Body of pancreas (tissue), 4 donors: ENCODE measurements at regions not wholly inside any gene's neighbourhood (a gene's known extent, or its start where the extent isn't known, plus 50 kb on each side); places are given as distances from the start of the nearest gene placed in this dataset.

Experiments used
- ATAC-seq: fragments of 150-250 bp; one replicate; pipeline ENCODE4 v1.9.1; 2016
- DNase-seq, 4 donors: peaks; one replicate each; pipeline ENCODE4 v3.0.0-alpha.2; 2019
- H3K27ac ChIP-seq, 4 donors: fragments of 200-600 bp; sonication (generic); 1 replicate in 3 of 4; 2 replicates in 1 of 4; pipeline versions ENCODE4 v1.5.1 to v1.6.1; 2016 to 2019; ENCODE audit warnings: mild to moderate bottlenecking in 1 of 4, mixed read lengths in 1 of 4, moderate library complexity in 1 of 4
- H3K27me3 ChIP-seq, 2 donors: fragments of 200-600 bp; sonication (generic); one replicate each; pipeline ENCODE4 v1.6.0; 2016; ENCODE audit warnings: mild to moderate bottlenecking in 1 of 2
- H3K36me3 ChIP-seq, 2 donors: fragments of 200-600 bp; sonication (generic); replicated peaks in 1 of 2; 2 replicates each; pipeline ENCODE4 v1.5.1; 2016; ENCODE audit warnings: low read depth in 2 of 2; ENCODE audit not compliant: insufficient read depth in 1 of 2
- H3K4me1 ChIP-seq: fragments of 200-600 bp; sonication (generic); one replicate; pipeline ENCODE4 v1.6.0; 2016
- H3K4me3 ChIP-seq, 2 donors: fragments of 200-600 bp; sonication (generic); 1 replicate in 1 of 2; 2 replicates in 1 of 2; pipeline ENCODE4 v1.5.1; 2016 to 2019
- H3K9me3 ChIP-seq, 3 donors: fragments of 200-600 bp; sonication (generic); 1 replicate in 2 of 3; 2 replicates in 1 of 3; pipeline ENCODE4 v1.5.1; 2016
- POLR2A ChIP-seq, 3 donors: fragments of 450-650 bp; IDR thresholded peaks; one replicate each; pipeline ENCODE4 v1.6.1; 2016; ENCODE audit warnings: antibody characterized with exemption in 3 of 3, mild to moderate bottlenecking in 2 of 3
- WGBS, 2 donors: methylation state at CpG; one replicate each; pipeline ENCODE4 v1.1.5; 2017; 5-methylcytosine and 5-hydroxymethylcytosine counted together
- intact Hi-C: fragments of 100-400 bp; cut with DNase I; formaldehyde crosslinking; loops from one replicate; pipeline ENCODE4 v1.15.1; 2023
- TF ChIP-seq, protein P1 (sequence below), 7 experiments: fragments of 450-650 bp in 4 of 7; fragments of 200-600 bp in 3 of 7; sonication (generic) in 3 of 7; IDR thresholded peaks; one replicate each; pipeline ENCODE4 v1.5.1; 2016 to 2019; ENCODE audit warnings: antibody characterized with exemption in 7 of 7

DNA sequence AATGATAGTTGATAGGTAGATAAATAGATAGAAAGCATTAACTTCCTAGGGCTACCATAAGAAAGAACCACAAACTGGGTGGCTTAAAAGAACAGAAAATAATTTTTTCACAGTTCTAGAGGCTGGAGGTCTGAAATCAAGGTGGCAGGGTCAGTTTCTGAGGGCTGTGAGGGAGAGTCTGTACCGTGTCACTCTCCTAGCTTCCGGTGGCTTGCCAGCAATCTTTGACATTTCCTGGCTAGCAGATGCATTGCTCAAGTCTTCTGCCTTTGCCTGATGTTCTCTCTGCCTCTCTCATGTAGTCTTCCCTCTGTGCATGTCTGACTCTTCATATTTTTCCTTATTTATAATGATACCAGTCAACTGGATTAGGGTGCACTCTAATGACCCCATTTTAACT lies 1132.7 kb downstream of the CDH9 start:
- H3K27ac ChIP-seq = no peak overlapping the region
- H3K27me3 ChIP-seq = no peaks in the 10 kb centered on the region
- ATAC-seq (no peak), DNase-seq (no peak)
- intact Hi-C loops = no loop called here
- H3K9me3 ChIP-seq = no peaks in the 10 kb centered on the region
- WGBS, 2 donors = 30 to 34% methylated on average over 2 of the region's 2 CpGs
- H3K36me3 ChIP-seq = no peaks in the 10 kb centered on the region
- no peaks in the 10 kb centered on the region for H3K4me1 ChIP-seq
- no peak overlapping the region for H3K4me3 ChIP-seq
- TF ChIP-seq POLR2A (IDR thresholded peaks at IDR 0.05) = no peak
- TF ChIP-seq, protein P1, sequence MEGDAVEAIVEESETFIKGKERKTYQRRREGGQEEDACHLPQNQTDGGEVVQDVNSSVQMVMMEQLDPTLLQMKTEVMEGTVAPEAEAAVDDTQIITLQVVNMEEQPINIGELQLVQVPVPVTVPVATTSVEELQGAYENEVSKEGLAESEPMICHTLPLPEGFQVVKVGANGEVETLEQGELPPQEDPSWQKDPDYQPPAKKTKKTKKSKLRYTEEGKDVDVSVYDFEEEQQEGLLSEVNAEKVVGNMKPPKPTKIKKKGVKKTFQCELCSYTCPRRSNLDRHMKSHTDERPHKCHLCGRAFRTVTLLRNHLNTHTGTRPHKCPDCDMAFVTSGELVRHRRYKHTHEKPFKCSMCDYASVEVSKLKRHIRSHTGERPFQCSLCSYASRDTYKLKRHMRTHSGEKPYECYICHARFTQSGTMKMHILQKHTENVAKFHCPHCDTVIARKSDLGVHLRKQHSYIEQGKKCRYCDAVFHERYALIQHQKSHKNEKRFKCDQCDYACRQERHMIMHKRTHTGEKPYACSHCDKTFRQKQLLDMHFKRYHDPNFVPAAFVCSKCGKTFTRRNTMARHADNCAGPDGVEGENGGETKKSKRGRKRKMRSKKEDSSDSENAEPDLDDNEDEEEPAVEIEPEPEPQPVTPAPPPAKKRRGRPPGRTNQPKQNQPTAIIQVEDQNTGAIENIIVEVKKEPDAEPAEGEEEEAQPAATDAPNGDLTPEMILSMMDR (IDR thresholded peaks at IDR 0.05) = no peak

DNA sequence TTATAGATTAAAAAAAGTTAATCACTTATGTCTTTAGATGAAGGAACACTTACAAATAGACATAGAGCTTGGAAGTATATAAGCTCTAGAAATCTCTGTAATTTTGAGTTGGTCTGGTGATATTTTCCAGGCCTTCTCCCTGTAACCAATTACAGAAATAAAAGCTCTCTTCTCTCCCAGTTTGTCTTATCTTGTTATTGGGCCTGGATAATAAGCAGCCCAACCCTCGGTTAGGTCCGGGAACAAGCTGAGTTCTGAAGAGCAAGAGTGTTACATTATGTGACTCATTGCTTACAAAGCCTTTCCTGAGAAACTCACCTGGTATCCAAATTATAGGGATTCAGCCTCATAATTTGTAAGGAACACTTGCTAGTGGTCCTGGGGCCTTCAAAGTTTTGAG lies 1146.2 kb downstream of the CDH9 start:
- H3K27ac ChIP-seq = no peak overlapping the region
- H3K4me1 ChIP-seq = no peaks in the 10 kb centered on the region
- H3K4me3 ChIP-seq = no peak overlapping the region
- WGBS, 2 donors = 10 to 16% methylated on average over 2 of the region's 2 CpGs
- no peak for ATAC-seq
- no peaks in the 10 kb centered on the region for H3K27me3 ChIP-seq
- intact Hi-C loops = no loop called here
- no peak for DNase-seq
- H3K36me3 ChIP-seq = no peaks in the 10 kb centered on the region
- TF ChIP-seq, protein P1 (IDR thresholded peaks at IDR 0.05) = no peak
- TF ChIP-seq POLR2A (IDR thresholded peaks at IDR 0.05) = no peak
- no peaks in the 10 kb centered on the region for H3K9me3 ChIP-seq

DNA sequence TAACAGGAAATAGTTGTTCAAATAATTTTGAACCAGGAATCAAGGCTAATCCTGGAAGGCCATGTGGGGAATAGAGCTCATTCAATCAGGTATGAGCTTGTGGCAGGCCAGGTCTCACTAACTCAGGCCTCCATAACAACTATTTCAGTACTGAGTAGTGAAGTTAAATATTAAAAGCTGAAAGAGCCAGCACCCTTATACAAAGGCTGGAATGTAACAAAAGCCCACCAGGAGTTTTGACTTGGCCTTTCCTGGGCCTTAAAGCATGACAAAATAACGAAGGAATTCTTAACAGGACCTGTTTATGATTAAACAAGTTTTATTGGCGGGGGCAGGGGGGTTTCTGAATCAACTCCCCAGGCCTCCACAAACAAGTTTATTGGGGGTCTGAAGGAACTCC lies 1146.7 kb downstream of the CDH9 start:
- TF ChIP-seq, protein P1 (IDR thresholded peaks at IDR 0.05) = no peak
- no peak for TF ChIP-seq POLR2A (IDR thresholded peaks at IDR 0.05)
- H3K4me1 ChIP-seq = no peaks in the 10 kb centered on the region
- intact Hi-C loops = no loop called here
- 8 to 31% methylated on average over 2 of the region's 2 CpGs for WGBS, 2 donors
- H3K9me3 ChIP-seq = no peaks in the 10 kb centered on the region
- no peak overlapping the region for H3K4me3 ChIP-seq
- no peaks in the 10 kb centered on the region for H3K27me3 ChIP-seq
- H3K27ac ChIP-seq = no peak overlapping the region
- H3K36me3 ChIP-seq = no peaks in the 10 kb centered on the region
- DNase-seq = no peak
- no peak for ATAC-seq

DNA sequence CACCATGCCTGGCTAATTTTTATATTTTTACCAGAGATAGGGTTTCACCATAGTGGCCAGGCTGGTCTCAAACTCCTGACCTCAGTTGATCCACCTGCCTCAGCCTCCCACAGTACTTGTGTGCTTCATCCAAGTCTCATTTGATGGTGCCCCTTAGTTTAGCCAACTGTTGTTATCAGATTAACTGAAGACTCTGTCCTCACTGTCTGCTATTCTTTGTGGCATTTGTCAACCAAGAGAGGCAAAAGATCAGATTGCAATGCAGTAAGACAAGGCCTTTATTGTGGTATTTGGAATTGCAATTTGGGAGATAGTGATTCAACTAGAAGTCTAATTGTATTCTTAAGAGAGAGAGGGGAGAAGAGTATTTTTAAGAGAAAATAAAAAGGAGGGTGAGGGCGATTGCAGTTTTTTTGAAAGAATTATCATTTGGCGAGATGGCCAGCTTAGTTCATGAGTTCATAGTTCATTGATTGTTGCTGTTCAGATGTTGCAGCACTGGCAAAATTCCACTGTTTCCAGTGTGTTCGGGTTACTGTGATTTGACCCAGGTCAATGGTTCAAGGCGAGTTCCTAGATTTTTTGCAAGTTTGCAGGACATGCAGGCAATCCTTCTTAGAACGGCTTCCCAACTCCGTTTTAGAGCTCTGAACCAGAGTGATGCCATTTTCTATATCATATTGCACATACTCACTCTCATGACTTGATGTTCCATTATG lies 1156.9 kb downstream of the CDH9 start:
- no peaks in the 10 kb centered on the region for H3K9me3 ChIP-seq
- no peak overlapping the region for H3K27ac ChIP-seq
- no peaks in the 10 kb centered on the region for H3K36me3 ChIP-seq
- no peak for DNase-seq
- ATAC-seq = no peak
- H3K4me1 ChIP-seq = no peaks in the 10 kb centered on the region
- intact Hi-C loops = no loop called here
- 67 to 68% methylated on average over 6 of the region's 6 CpGs for WGBS, 2 donors
- H3K4me3 ChIP-seq = no peak overlapping the region
- no peak for TF ChIP-seq POLR2A (IDR thresholded peaks at IDR 0.05)
- TF ChIP-seq, protein P1 (IDR thresholded peaks at IDR 0.05) = no peak
- no peaks in the 10 kb centered on the region for H3K27me3 ChIP-seq

DNA sequence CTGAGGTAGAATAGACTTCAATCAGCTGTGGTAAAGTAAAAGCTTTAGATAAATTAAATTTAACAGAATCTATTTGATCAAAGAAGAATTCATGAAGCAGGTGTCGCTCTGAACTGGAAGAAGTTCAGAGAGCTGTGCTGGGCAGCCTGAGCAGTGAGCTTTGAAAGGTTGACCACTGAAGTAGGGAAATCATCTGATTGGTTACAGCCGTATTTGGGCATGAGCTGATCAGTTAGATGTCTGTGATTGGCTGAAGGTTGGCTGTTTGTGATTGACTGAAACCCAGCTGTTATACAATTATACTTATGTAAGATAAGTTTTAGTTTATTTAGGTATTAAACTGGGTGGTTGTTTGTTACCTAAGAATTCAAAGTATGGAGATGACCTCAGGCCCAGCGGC lies 1174.6 kb downstream of the CDH9 start:
- Histone ChIP-seq H3K36me3 (no peaks in the 10 kb centered on the region), H3K27me3 (no peaks in the 10 kb centered on the region), H3K4me3 (no peak overlapping the region), H3K27ac (no peak overlapping the region), H3K4me1 (no peaks in the 10 kb centered on the region), H3K9me3 (no peaks in the 10 kb centered on the region)
- intact Hi-C loops = no loop called here
- DNase-seq = no peak
- 54 to 55% methylated on average over 3 of the region's 3 CpGs for WGBS, 2 donors
- ATAC-seq = no peak
- TF ChIP-seq, protein P1 (IDR thresholded peaks at IDR 0.05) = no peak
- TF ChIP-seq POLR2A (IDR thresholded peaks at IDR 0.05) = no peak
